Large intestine (tissue), 3 donors: ENCODE measurements at regions not wholly inside any gene's neighbourhood (a gene's known extent, or its start where the extent isn't known, plus 50 kb on each side); places are given as distances from the start of the nearest gene placed in this dataset.
"Not testable (repeated sequence)": the region's sequence is repeated elsewhere in the genome, so short reads cannot be mapped to it uniquely, and the experiment has no call there.

Source experiments
- DNase-seq, 2 donors: peaks; one replicate each; pipeline versions ENCODE4 v3.0.0 to v3.0.0-alpha.2; 2013
- H3K27ac ChIP-seq: one replicate; pipeline ENCODE4 v1.5.1; 2013; ENCODE audit warnings: low read length
- H3K27me3 ChIP-seq: 2 replicates; pipeline ENCODE4 v1.6.1; 2013; ENCODE audit warnings: low read length; ENCODE audit not compliant: control insufficient read depth, insufficient read depth
- H3K36me3 ChIP-seq: 2 replicates; pipeline ENCODE4 v1.6.1; 2013; ENCODE audit warnings: low read length; ENCODE audit not compliant: control insufficient read depth, insufficient read depth
- H3K4me1 ChIP-seq: one replicate; pipeline ENCODE4 v1.6.1; 2013; ENCODE audit warnings: low read length; ENCODE audit not compliant: control insufficient read depth, insufficient read depth
- H3K4me3 ChIP-seq: one replicate; pipeline ENCODE4 v1.5.1; 2013; ENCODE audit warnings: low read length
- H3K9me3 ChIP-seq: one replicate; pipeline ENCODE4 v1.6.1; 2013; ENCODE audit warnings: mild to moderate bottlenecking, low read depth, low read length, moderate library complexity; ENCODE audit not compliant: control insufficient read depth
- WGBS: methylation state at CpG from one replicate; pipeline ENCODE4 v1.1.5; 2013; ENCODE audit warnings: low lambda C conversion rate; ENCODE audit not compliant: insufficient coverage; 5-methylcytosine and 5-hydroxymethylcytosine counted together

GRCh38 chr13:112223929-112224328, 152.2 kb upstream of the SPACA7 start:
- H3K9me3 ChIP-seq = not testable (repeated sequence)

GRCh38 chr13:112225429-112226090, 150.6 kb upstream of the SPACA7 start:
- Histone ChIP-seq H3K4me3 (no peak overlapping the region), H3K4me1 (no peaks in the 10 kb centered on the region), H3K27me3 (no peaks in the 10 kb centered on the region), H3K27ac (no peak overlapping the region), H3K36me3 (no peaks in the 10 kb centered on the region), H3K9me3 (no peaks in the 10 kb centered on the region)
- no CpG with 5 or more reads among the region's 12 CpGs for WGBS
- no peak for DNase-seq

More at GRCh38 chr13:112223929-112224328, 152.2 kb upstream of the SPACA7 start:
- H3K36me3 ChIP-seq, H3K4me3 ChIP-seq, H3K27me3 ChIP-seq, H3K27ac ChIP-seq, DNase-seq, H3K4me1 ChIP-seq: not testable (repeated sequence)
- 77% methylated on average over 2 of the region's 9 CpGs for WGBS

GRCh38 chr13:112226320-112227002, 149.7 kb upstream of the SPACA7 start:
- H3K36me3 ChIP-seq = no peaks in the 10 kb centered on the region
- DNase-seq = no peak
- H3K27ac ChIP-seq = no peak overlapping the region
- H3K9me3 ChIP-seq = no peaks in the 10 kb centered on the region
- H3K27me3 ChIP-seq = no peaks in the 10 kb centered on the region
- no peak overlapping the region for H3K4me3 ChIP-seq
- no CpG with 5 or more reads among the region's 10 CpGs for WGBS
- no peaks in the 10 kb centered on the region for H3K4me1 ChIP-seq

GRCh38 chr13:112227031-112227430, 149.1 kb upstream of the SPACA7 start:
- Histone ChIP-seq H3K36me3 (no peaks in the 10 kb centered on the region), H3K27ac (no peak overlapping the region), H3K4me3 (no peak overlapping the region), H3K4me1 (no peaks in the 10 kb centered on the region), H3K27me3 (peaks cover 4% of the 10 kb centered on the region), H3K9me3 (no peaks in the 10 kb centered on the region)
- no CpG with 5 or more reads among the region's 12 CpGs for WGBS
- DNase-seq = no peak

GRCh38 chr13:112229445-112229844, 146.7 kb upstream of the SPACA7 start:
- H3K36me3 ChIP-seq = no peaks in the 10 kb centered on the region
- WGBS = no CpG with 5 or more reads among the region's 15 CpGs
- H3K4me3 ChIP-seq = no peak overlapping the region
- H3K4me1 ChIP-seq = no peaks in the 10 kb centered on the region
- H3K27ac ChIP-seq = no peak overlapping the region
- H3K9me3 ChIP-seq = no peaks in the 10 kb centered on the region
- no peak for DNase-seq
- H3K27me3 ChIP-seq = peaks cover 4% of the 10 kb centered on the region

- Histone ChIP-seq H3K27me3 (peaks cover 4% of the 10 kb centered on the region), H3K36me3 (no peaks in the 10 kb centered on the region), H3K4me3 (no peak overlapping the region), H3K27ac (no peak overlapping the region), H3K9me3 (no peaks in the 10 kb centered on the region), H3K4me1 (no peaks in the 10 kb centered on the region)
- no peak for DNase-seq
- 100% methylated on average over 1 of the region's 16 CpGs for WGBS
Measured at GRCh38 chr13:112229992-112230872, 145.9 kb upstream of the SPACA7 start.

GRCh38 chr13:112231451-112232083, 144.6 kb upstream of the SPACA7 start:
- no peak for DNase-seq
- Histone ChIP-seq H3K27ac (no peak overlapping the region), H3K4me1 (no peaks in the 10 kb centered on the region), H3K36me3 (no peaks in the 10 kb centered on the region), H3K27me3 (peaks cover 4% of the 10 kb centered on the region), H3K9me3 (no peaks in the 10 kb centered on the region), H3K4me3 (no peak overlapping the region)
- WGBS = 100% methylated on average over 2 of the region's 21 CpGs

GRCh38 chr13:112233256-112233655, 142.9 kb upstream of the SPACA7 start:
- DNase-seq = no peak
- Histone ChIP-seq H3K4me3 (no peak overlapping the region), H3K9me3 (no peaks in the 10 kb centered on the region), H3K36me3 (no peaks in the 10 kb centered on the region), H3K27ac (no peak overlapping the region), H3K27me3 (peaks cover 4% of the 10 kb centered on the region), H3K4me1 (no peaks in the 10 kb centered on the region)
- no CpG with 5 or more reads among the region's 18 CpGs for WGBS

- Histone ChIP-seq H3K9me3 (peaks cover 4% of the 10 kb centered on the region), H3K4me3 (no peak overlapping the region), H3K4me1 (no peaks in the 10 kb centered on the region), H3K27ac (no peak overlapping the region), H3K36me3 (no peaks in the 10 kb centered on the region), H3K27me3 (peaks cover 4% of the 10 kb centered on the region)
- WGBS = no CpG with 5 or more reads among the region's 8 CpGs
- no peak for DNase-seq
Measured at GRCh38 chr13:112233716-112234115, 142.4 kb upstream of the SPACA7 start.
